GM12891 (cell line): ENCODE measurements at regions not wholly inside any gene's neighbourhood (a gene's known extent, or its start where the extent isn't known, plus 50 kb on each side); places are given as distances from the start of the nearest gene placed in this dataset.

Source experiments
- POLR2A ChIP-seq: IDR thresholded peaks from 2 replicates; pipeline ENCODE4 v1.6.1; 2011; ENCODE audit warnings: low read depth, low read length, control low read depth
- POLR2AphosphoS5 ChIP-seq: IDR thresholded peaks from 2 replicates; pipeline ENCODE4 v1.6.1; 2011; ENCODE audit warnings: low read depth, low read length, control low read depth
- TAF1 ChIP-seq: IDR thresholded peaks from 2 replicates; pipeline ENCODE4 v1.6.1; 2011; ENCODE audit warnings: low read depth, low read length, control low read depth

- no peak for TF ChIP-seq POLR2AphosphoS5
- no peak for TF ChIP-seq TAF1
- no peak for TF ChIP-seq POLR2A
These were observed 1093.8 kb upstream of the AGA start for GRCh38 chr4:178535939-178536579.
